Prostate gland (tissue), 2 donors: ENCODE measurements at regions not wholly inside any gene's neighbourhood (a gene's known extent, or its start where the extent isn't known, plus 50 kb on each side); places are given as distances from the start of the nearest gene placed in this dataset.

Source experiments
- POLR2A ChIP-seq: fragments of 450-650 bp; IDR thresholded peaks from one replicate; pipeline ENCODE4 v1.6.1; 2016; ENCODE audit warnings: antibody characterized with exemption, mild to moderate bottlenecking
- POLR2AphosphoS5 ChIP-seq: sonication (generic); formaldehyde crosslinking; IDR thresholded peaks from one replicate; pipeline ENCODE4 v1.6.1; 2017; ENCODE audit warnings: antibody characterized with exemption
- TF ChIP-seq, protein P1 (sequence below), 4 experiments: fragments of 200-600 bp in 2 of 4; fragments of 450-650 bp in 2 of 4; sonication (generic) in 2 of 4; IDR thresholded peaks; 1 replicate in 3 of 4; 2 replicates in 1 of 4; pipeline ENCODE4 v1.5.1; 2016 to 2019; ENCODE audit warnings: antibody characterized with exemption in 4 of 4, mild to moderate bottlenecking in 2 of 4, moderate library complexity in 2 of 4

DNA sequence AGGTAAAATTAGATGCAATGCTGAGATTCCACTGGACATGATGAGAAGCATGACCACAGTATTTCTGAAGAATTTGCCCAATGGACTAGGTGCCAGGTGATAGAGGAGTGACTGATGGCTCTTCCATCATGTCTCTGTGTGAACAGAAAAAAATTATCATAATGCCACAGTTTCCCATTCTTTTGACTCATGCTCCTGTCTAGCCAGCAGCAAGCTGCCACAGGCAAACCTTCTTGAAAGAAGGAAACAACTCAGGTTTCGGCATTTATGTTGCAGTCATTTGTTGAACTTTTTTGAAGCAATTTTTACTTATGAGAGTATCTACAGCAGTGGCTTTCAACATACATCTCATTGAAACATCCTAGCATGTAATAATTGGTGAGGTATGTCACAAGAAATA lies 284.8 kb upstream of the CD180 start:
- TF ChIP-seq POLR2AphosphoS5 (no peak), POLR2A (no peak)
- TF ChIP-seq, protein P1, sequence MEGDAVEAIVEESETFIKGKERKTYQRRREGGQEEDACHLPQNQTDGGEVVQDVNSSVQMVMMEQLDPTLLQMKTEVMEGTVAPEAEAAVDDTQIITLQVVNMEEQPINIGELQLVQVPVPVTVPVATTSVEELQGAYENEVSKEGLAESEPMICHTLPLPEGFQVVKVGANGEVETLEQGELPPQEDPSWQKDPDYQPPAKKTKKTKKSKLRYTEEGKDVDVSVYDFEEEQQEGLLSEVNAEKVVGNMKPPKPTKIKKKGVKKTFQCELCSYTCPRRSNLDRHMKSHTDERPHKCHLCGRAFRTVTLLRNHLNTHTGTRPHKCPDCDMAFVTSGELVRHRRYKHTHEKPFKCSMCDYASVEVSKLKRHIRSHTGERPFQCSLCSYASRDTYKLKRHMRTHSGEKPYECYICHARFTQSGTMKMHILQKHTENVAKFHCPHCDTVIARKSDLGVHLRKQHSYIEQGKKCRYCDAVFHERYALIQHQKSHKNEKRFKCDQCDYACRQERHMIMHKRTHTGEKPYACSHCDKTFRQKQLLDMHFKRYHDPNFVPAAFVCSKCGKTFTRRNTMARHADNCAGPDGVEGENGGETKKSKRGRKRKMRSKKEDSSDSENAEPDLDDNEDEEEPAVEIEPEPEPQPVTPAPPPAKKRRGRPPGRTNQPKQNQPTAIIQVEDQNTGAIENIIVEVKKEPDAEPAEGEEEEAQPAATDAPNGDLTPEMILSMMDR (IDR thresholded peaks at IDR 0.05) = no peak
